DND-41 (cell line): ENCODE measurements at regions not wholly inside any gene's neighbourhood (a gene's known extent, or its start where the extent isn't known, plus 50 kb on each side); places are given as distances from the start of the nearest gene placed in this dataset.

Source experiments
- EZH2 ChIP-seq: IDR thresholded peaks from 3 replicates; pipeline ENCODE4 v1.6.1; 2012; ENCODE audit warnings: borderline replicate concordance, low read depth, mild to moderate bottlenecking, moderate library complexity, low read length, inconsistent platforms; ENCODE audit not compliant: severe bottlenecking
- TF ChIP-seq, protein P1 (sequence below): IDR thresholded peaks from 2 replicates; pipeline ENCODE4 v1.5.1; 2012; ENCODE audit warnings: borderline replicate concordance, low read length, moderate library complexity, mild to moderate bottlenecking; ENCODE audit not compliant: poor library complexity, severe bottlenecking; ENCODE audit errors: extremely low read depth

DNA sequence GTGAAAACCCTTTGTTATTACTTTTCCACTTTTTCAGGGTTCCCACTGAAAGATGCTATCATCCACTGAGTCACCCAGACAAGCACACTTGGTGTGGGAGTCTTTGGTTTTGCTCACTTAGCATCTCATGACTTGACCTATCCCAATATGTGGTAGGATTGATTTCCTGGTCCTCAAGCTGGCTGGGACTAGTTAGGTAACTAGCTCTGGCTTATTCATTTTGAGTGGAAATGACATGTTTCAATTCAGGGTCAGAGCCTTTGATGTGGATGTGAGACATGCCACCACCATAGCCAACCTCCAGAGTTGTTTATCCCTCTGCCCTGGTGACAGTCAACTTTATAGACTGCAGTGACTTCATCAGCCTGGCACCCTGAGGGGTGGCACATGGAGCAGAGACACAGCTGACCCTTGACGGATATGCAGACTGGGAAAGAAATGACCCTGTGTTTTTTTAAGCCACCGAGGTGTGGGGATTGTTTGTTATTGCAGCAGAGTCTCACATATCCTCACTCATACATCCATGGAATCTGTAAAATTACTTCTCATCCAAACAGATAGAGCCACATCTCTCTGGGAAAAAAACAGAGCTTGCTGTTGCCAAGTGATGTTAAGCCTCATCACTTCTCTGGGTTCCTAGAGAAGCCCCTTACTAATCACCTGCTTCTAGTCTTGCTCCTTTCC lies 699.9 kb downstream of the MATN1 start:
- no peak for TF ChIP-seq EZH2
- TF ChIP-seq, protein P1, sequence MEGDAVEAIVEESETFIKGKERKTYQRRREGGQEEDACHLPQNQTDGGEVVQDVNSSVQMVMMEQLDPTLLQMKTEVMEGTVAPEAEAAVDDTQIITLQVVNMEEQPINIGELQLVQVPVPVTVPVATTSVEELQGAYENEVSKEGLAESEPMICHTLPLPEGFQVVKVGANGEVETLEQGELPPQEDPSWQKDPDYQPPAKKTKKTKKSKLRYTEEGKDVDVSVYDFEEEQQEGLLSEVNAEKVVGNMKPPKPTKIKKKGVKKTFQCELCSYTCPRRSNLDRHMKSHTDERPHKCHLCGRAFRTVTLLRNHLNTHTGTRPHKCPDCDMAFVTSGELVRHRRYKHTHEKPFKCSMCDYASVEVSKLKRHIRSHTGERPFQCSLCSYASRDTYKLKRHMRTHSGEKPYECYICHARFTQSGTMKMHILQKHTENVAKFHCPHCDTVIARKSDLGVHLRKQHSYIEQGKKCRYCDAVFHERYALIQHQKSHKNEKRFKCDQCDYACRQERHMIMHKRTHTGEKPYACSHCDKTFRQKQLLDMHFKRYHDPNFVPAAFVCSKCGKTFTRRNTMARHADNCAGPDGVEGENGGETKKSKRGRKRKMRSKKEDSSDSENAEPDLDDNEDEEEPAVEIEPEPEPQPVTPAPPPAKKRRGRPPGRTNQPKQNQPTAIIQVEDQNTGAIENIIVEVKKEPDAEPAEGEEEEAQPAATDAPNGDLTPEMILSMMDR: no peak
